ENCODE measurements at regions not wholly inside any gene's neighbourhood (a gene's known extent, or its start where the extent isn't known, plus 50 kb on each side); places are given as distances from the start of the nearest gene placed in this dataset.

DNA sequence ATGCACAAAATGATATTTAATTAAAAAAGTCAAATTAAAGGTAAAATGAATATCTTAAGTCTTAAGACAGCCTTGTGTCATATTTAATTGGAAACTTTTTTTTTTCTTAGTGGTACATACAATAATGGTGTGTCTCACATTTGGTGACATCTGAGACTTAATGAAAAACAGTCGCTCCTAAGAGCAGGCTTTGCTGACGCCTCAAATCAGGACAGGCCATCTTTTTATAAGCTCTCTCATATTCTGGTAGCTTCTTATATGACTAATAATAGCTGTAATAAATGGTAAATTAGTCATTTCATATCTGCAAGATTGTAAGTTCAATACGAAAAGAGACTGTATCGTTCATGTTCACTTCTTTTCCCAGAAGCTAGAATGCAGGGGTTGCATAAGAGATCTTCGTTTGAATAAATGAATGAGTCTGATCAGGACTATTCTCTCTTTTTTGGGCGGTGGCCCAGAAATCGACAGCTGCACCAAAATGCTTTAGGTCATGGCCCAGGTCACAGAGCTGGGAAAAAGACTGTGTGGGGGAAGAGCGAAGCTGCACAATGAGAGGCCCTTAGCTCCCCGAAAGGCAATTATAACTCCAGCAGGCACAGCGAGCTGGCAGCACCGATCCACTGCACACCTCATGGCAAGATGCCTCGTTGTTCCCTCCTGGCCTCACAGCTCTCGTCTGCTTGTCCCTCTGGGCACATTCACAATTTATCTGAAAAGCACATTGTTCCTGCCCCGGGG, 69.4 kb downstream of the NRN1 start:
- TF ChIP-seq EZH2 (IDR thresholded peaks at IDR 0.05) (no peak), FOXP2 (optimal IDR thresholded peaks at IDR 0.05; ENCODE audit: control extremely low read depth, extremely low read length, insufficient read depth) (no peak), POLR2AphosphoS5 (IDR thresholded peaks at IDR 0.05; ENCODE audit: borderline replicate concordance, low read depth, low read length) (no peak)
